NOMO-1 treated with DMSO at 0.1 percent for 48 hours (cell line): ENCODE measurements at regions not wholly inside any gene's neighbourhood (a gene's known extent, or its start where the extent isn't known, plus 50 kb on each side); places are given as distances from the start of the nearest gene placed in this dataset.
A peak's percentile ranks its signal among the peaks of the same experiment; 100 is the strongest.
"Not testable (repeated sequence)": the region's sequence is repeated elsewhere in the genome, so short reads cannot be mapped to it uniquely, and the experiment has no call there.

ENCODE experiments used
- DNase-seq: peaks from one replicate; lab custom pipeline; 2025; ENCODE audit not compliant: unreplicated experiment; lab: John Stamatoyannopoulos, UW

DNA sequence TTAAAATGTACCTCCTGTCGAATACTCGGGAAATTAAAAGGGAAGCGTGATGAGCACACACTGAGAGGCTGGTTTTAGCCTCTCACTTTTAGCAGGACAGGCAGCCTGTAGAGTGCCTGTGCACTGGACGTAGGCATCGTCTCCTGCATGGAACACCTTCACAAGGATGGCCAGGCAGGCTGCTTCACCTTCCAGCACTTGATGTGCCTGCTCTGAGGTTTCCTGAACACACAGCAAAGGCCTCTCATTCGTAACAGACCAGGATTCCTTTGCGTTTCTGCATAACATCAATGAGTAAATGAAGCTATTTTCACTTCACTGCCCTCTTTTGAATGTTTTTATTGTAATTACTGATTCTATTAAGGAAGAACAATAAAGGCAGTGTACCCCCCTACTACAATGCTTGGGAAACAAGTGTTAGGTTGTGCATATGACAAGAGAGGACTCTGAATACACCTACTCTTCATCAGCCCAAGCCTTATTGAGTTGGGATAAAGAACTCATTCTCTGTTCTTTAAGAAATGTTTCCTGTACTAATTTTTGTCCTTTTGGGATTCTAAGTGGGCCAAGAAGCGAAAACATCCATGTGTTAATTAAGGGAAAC, 1077.6 kb upstream of the FOXG1 start:
- DNase-seq, result no peak

- no peak for DNase-seq
Observed at GRCh38 chr14:27712364-27712763, 1054.2 kb upstream of the FOXG1 start.

GRCh38 chr14:27715561-27715960, 1051.0 kb upstream of the FOXG1 start:
- DNase-seq, result no peak

- no peak for DNase-seq
Observed at GRCh38 chr14:27721760-27722159, 1044.8 kb upstream of the FOXG1 start.

GRCh38 chr14:27725482-27725881, 1041.1 kb upstream of the FOXG1 start:
- no peak for DNase-seq

GRCh38 chr14:27727251-27727770, 1039.3 kb upstream of the FOXG1 start:
- DNase-seq, result no peak

GRCh38 chr14:27730204-27730603, 1036.4 kb upstream of the FOXG1 start:
- no peak for DNase-seq

DNA sequence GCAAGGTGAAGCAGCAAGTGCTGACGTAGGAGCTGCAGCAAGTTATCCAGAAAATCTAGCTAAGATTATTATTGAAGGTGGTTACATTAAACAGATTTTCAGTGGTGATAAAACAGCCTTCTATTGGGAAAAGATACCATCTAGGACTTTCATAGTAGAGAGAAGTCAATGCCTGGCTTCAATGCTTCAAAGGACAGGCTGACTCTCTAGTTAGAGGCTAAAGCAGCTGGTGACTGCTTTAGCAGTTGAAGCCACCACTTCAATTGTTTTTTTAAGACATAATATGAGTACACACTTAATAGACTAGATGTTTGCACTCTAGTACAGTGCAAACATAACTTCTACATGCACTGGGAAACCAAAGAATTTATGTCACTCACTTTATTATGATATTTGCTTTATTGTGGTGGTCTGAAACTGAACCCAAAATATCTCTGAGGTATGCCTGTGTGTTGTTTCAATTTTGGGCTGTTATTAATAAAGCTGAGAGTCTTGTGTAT, 1026.9 kb upstream of the FOXG1 start:
- DNase-seq, result no peak

DNA sequence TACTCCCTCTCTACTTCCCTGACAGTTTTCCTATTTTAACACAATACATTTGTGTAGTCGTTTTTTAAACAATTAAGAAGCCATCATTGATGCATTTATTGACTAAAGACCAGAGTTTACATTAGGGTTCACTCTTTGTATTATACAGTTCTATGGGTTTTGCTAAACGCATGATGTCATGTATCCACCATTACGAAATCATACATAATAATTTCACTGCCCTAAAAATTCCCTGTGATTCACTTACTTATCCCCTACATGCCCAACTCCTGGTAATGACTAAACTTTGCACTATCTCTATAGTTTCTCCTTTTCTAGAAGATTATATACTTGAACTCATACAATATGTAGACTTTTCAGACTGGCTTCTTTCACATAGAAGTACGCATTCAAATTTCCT, 1016.5 kb upstream of the FOXG1 start:
- no peak for DNase-seq

DNA sequence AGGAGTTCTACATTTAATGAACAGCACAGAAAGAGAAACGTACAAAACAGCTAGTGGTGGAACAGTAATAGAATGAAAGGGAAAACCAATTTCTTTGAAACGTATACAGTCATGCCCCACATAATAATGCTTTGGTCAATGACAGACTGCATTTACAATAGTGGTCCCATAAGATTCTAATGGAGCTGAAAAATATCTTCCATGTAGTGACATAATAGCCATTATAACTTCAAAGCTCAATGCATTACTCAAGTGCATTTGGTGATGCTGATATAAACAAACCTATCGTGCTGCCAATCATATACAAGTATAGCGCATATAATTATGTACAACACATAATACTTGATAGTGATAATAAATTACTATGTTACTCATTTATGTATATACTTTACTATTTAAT, 1008.9 kb upstream of the FOXG1 start:
- DNase-seq, result not testable (repeated sequence)

GRCh38 chr14:27760367-27760766, 1006.2 kb upstream of the FOXG1 start:
- not testable (repeated sequence) for DNase-seq

GRCh38 chr14:27799066-27800028, 967.2 kb upstream of the FOXG1 start:
- DNase-seq, result not testable (repeated sequence)

GRCh38 chr14:27817746-27818430, 948.7 kb upstream of the FOXG1 start:
- peak; percentile 71 for DNase-seq

- peak; percentile 90 for DNase-seq
Observed at GRCh38 chr14:27826149-27826548, 940.4 kb upstream of the FOXG1 start.

GRCh38 chr14:27831978-27832377, 934.6 kb upstream of the FOXG1 start:
- not testable (repeated sequence) for DNase-seq

DNA sequence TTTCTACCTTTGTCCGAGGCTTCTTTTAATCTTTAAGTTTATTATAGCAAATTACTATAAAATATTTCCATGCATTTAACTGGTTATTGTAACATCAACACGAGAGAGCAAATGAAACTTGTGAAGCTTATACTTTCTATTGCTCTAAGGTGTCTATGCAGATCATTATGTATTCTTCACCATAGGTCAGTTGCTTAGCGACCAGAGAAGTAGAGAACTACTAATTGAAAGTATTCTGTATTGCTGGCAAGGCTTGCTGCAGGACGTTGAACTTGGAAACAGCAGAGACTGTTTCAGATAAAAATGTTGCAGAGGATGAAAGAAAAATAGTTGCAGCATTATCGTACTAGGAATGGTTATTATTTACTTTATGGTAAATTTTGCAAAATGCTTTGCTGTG, 933.6 kb upstream of the FOXG1 start:
- DNase-seq, result not testable (repeated sequence)

- DNase-seq, result no peak
Observed at GRCh38 chr14:27836386-27836785, 930.2 kb upstream of the FOXG1 start.

- DNase-seq, result no peak
Observed at GRCh38 chr14:27845241-27845850, 921.2 kb upstream of the FOXG1 start.

GRCh38 chr14:27845902-27846301, 920.7 kb upstream of the FOXG1 start:
- no peak for DNase-seq

DNA sequence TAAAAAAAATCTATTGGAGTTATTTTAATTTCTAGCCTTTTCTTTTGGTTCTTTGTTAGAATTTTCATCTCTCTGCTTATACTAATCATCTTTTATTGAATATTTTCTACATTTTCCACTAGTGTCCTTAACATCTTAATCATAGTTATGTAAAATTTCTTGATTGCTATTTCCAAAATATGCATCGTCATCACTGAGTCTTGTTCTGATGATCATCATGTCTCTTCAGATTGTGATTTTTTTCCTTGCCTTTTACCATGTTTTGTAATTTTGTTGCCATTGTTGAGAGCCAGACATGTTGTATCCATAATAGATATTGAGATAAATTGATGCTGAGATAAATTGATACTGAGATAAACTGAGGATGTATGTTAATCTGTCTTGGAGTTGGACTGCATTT, 919.1 kb upstream of the FOXG1 start:
- DNase-seq, result not testable (repeated sequence)

DNA sequence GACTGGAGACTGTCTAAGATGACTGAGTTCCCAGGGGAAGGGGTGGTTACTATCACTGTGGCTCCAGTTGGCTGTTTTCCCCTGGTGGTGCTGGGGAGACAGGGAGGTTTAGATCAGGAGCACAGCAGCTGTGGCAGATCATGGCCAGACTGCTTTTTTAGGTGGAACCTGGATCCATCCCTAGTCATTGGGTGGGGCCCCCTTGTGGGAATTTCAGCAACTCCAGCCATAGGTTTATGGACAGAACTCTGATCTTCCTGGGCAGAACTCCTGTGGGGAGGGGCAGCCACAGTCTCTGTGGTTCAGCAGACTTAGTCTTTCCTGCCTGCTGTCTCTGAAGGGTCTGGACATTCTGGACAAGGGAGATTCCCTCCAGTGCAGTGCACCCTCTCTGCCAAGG, 917.4 kb upstream of the FOXG1 start:
- DNase-seq, result not testable (repeated sequence)
